Transverse colon (tissue), 4 donors: ENCODE measurements at regions not wholly inside any gene's neighbourhood (a gene's known extent, or its start where the extent isn't known, plus 50 kb on each side); places are given as distances from the start of the nearest gene placed in this dataset.

Experiments
- DNase-seq: peaks from one replicate; pipeline ENCODE4 v3.0.0-alpha.2; 2019
- H3K27ac ChIP-seq, 4 donors: fragments of 200-600 bp; sonication (generic); 2 replicates each; pipeline ENCODE4 v1.5.1; 2016 to 2018; ENCODE audit warnings: inconsistent platforms in 4 of 4
- H3K27me3 ChIP-seq: fragments of 200-600 bp; sonication (generic); 2 replicates; pipeline ENCODE4 v1.5.1; 2017; ENCODE audit warnings: inconsistent platforms
- H3K36me3 ChIP-seq, 4 donors: fragments of 200-600 bp; sonication (generic); 2 replicates each; pipeline ENCODE4 v1.5.1; 2017 to 2019; ENCODE audit warnings: inconsistent platforms in 4 of 4
- H3K4me1 ChIP-seq, 4 donors: fragments of 200-600 bp; sonication (generic); 2 replicates each; pipeline ENCODE4 v1.5.1; 2017 to 2020; ENCODE audit warnings: inconsistent platforms in 4 of 4
- H3K4me3 ChIP-seq, 4 donors: fragments of 200-600 bp; sonication (generic); 1 replicate in 1 of 4; 2 replicates in 3 of 4; pipeline versions ENCODE4 v1.5.1 to v1.6.1; 2017 to 2019; ENCODE audit warnings: inconsistent platforms in 4 of 4
- H3K9me3 ChIP-seq, 2 donors: fragments of 200-600 bp; sonication (generic); 2 replicates each; pipeline ENCODE4 v1.5.1; 2017 to 2019; ENCODE audit warnings: inconsistent platforms in 2 of 2
- EP300 ChIP-seq: sonication (generic); formaldehyde crosslinking; IDR thresholded peaks from one replicate; pipeline ENCODE4 v1.6.1; 2017; ENCODE audit warnings: antibody characterized with exemption, low read depth
- POLR2A ChIP-seq: fragments of 450-650 bp; IDR thresholded peaks from one replicate; pipeline ENCODE4 v1.6.1; 2016; ENCODE audit warnings: antibody characterized with exemption, mild to moderate bottlenecking, moderate library complexity
- POLR2AphosphoS5 ChIP-seq, 3 donors: sonication (generic); formaldehyde crosslinking; IDR thresholded peaks; one replicate each; pipeline ENCODE4 v1.6.1; 2016; ENCODE audit warnings: antibody characterized with exemption in 3 of 3
- WGBS, 2 donors: methylation state at CpG; one replicate each; pipeline ENCODE4 v1.1.5; 2018; ENCODE audit warnings: low coverage in 1 of 2; 5-methylcytosine and 5-hydroxymethylcytosine counted together
- in situ Hi-C, 4 donors: fragments of 200-750 bp; cut with MboI; loops; one replicate each; pipeline versions ENCODE4 v1.15.0 to v1.15.1; 2017; ENCODE audit warnings: low sequenced_read_pairs in 3 of 4, low pct_ligation_motif_present in 1 of 4, low pct_unique_long_range_greater_than_20kb in 1 of 4
- intact Hi-C: fragments of 100-400 bp; cut with DNase I; formaldehyde crosslinking; loops from one replicate; pipeline ENCODE4 v1.15.1; 2023; ENCODE audit warnings: low total_unique reads
- TF ChIP-seq, protein P1 (sequence below), 5 experiments: fragments of 200-600 bp in 3 of 5; fragments of 450-650 bp in 2 of 5; sonication (generic) in 3 of 5; IDR thresholded peaks; 1 replicate in 2 of 5; 2 replicates in 3 of 5; pipeline ENCODE4 v1.5.1; 2016 to 2017; ENCODE audit warnings: antibody characterized with exemption in 5 of 5, inconsistent platforms in 3 of 5, mild to moderate bottlenecking in 2 of 5, moderate library complexity in 1 of 5

- H3K27me3 ChIP-seq: no peaks in the 10 kb centered on the region
- no peaks in the 10 kb centered on the region for H3K4me1 ChIP-seq
- H3K9me3 ChIP-seq: no peaks in the 10 kb centered on the region
- TF ChIP-seq POLR2AphosphoS5 (IDR thresholded peaks at IDR 0.05): no peak
- DNase-seq: no peak
- intact Hi-C loops: no loop called here
- no peak overlapping the region for H3K4me3 ChIP-seq
- in situ Hi-C loops: no loop called here
- no peak overlapping the region for H3K27ac ChIP-seq
- no peaks in the 10 kb centered on the region for H3K36me3 ChIP-seq
- WGBS, 2 donors: 69% methylated on average over 6 of the region's 6 CpGs
These were observed 397.2 kb downstream of the OMA1 start for GRCh38 chr1:58149271-58149812.

- no peaks in the 10 kb centered on the region for H3K9me3 ChIP-seq
- WGBS, 2 donors: 92% methylated on average over 5 of the region's 5 CpGs; no CpG with 5 or more reads in 1 of the 2 donors
- H3K27ac ChIP-seq: no peak overlapping the region
- intact Hi-C loops (no loop called here), in situ Hi-C loops (no loop called here)
- H3K36me3 ChIP-seq: no peaks in the 10 kb centered on the region
- H3K27me3 ChIP-seq: no peaks in the 10 kb centered on the region
- no peaks in the 10 kb centered on the region for H3K4me1 ChIP-seq
- DNase-seq: no peak
- no peak overlapping the region for H3K4me3 ChIP-seq
- TF ChIP-seq POLR2A (no peak), EP300 (no peak), POLR2AphosphoS5 (IDR thresholded peaks at IDR 0.05) (no peak)
- TF ChIP-seq, protein P1, sequence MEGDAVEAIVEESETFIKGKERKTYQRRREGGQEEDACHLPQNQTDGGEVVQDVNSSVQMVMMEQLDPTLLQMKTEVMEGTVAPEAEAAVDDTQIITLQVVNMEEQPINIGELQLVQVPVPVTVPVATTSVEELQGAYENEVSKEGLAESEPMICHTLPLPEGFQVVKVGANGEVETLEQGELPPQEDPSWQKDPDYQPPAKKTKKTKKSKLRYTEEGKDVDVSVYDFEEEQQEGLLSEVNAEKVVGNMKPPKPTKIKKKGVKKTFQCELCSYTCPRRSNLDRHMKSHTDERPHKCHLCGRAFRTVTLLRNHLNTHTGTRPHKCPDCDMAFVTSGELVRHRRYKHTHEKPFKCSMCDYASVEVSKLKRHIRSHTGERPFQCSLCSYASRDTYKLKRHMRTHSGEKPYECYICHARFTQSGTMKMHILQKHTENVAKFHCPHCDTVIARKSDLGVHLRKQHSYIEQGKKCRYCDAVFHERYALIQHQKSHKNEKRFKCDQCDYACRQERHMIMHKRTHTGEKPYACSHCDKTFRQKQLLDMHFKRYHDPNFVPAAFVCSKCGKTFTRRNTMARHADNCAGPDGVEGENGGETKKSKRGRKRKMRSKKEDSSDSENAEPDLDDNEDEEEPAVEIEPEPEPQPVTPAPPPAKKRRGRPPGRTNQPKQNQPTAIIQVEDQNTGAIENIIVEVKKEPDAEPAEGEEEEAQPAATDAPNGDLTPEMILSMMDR (IDR thresholded peaks at IDR 0.05): no peak
These were observed 401.7 kb downstream of the OMA1 start for GRCh38 chr1:58144698-58145270.

- Histone ChIP-seq H3K4me1 (no peaks in the 10 kb centered on the region), H3K27me3 (no peaks in the 10 kb centered on the region), H3K36me3 (no peaks in the 10 kb centered on the region), H3K9me3 (no peaks in the 10 kb centered on the region), H3K4me3 (no peak overlapping the region), H3K27ac (no peak overlapping the region)
- 43 to 55% methylated on average over 4 of the region's 4 CpGs for WGBS, 2 donors
- no peak for DNase-seq
- TF ChIP-seq POLR2AphosphoS5 (IDR thresholded peaks at IDR 0.05) (no peak), POLR2A (no peak), EP300 (no peak)
- TF ChIP-seq, protein P1 (IDR thresholded peaks at IDR 0.05): no peak
- intact Hi-C loops (no loop called here), in situ Hi-C loops (no loop called here)
These were observed 402.4 kb downstream of the OMA1 start for GRCh38 chr1:58143972-58144697.

DNA sequence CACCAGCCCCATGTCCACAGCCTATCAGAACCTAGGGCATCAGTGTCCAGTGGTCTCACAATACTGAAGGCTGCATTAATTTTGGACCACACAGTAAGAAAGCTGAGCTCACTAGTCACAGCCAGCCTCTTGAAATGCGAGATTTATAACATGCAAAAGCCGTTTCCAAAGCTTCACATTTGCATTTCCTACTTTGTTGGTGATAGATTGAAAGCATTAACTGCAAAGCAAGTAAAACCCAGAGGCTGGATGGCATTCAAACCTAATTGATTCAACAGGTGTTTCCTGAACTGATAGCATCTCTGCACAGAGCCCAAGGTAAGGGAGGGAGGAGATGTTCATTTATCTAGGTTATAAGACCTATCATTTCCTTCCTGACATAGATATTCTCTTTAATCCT, 410.1 kb downstream of the OMA1 start:
- in situ Hi-C loops: no loop called here
- TF ChIP-seq, protein P1 (IDR thresholded peaks at IDR 0.05): no peak
- TF ChIP-seq POLR2AphosphoS5 (IDR thresholded peaks at IDR 0.05) (no peak), EP300 (no peak), POLR2A (no peak)
- no peak overlapping the region for H3K4me3 ChIP-seq
- no peaks in the 10 kb centered on the region for H3K36me3 ChIP-seq
- no peak overlapping the region for H3K27ac ChIP-seq
- H3K27me3 ChIP-seq: no peaks in the 10 kb centered on the region
- WGBS, 2 donors: 59 to 80% methylated on average over 1 to 2 of the region's 2 CpGs
- H3K4me1 ChIP-seq: no peaks in the 10 kb centered on the region
- DNase-seq: no peak
- no peaks in the 10 kb centered on the region for H3K9me3 ChIP-seq
- intact Hi-C loops: no loop called here
